HG02642 (cell line): ENCODE measurements at regions not wholly inside any gene's neighbourhood (a gene's known extent, or its start where the extent isn't known, plus 50 kb on each side); places are given as distances from the start of the nearest gene placed in this dataset.

ENCODE experiments used
- ATAC-seq: cut with Tn5 transposase; IDR thresholded peaks from one replicate; pipeline ENCODE4 v1.9.1; 2021; ENCODE audit warnings: mild to moderate bottlenecking; ENCODE audit not compliant: unreplicated experiment, poor library complexity

GRCh38 chr2:234138836-234139235 is 88.3 kb downstream of the SPP2 start:
- no peak for ATAC-seq

DNA sequence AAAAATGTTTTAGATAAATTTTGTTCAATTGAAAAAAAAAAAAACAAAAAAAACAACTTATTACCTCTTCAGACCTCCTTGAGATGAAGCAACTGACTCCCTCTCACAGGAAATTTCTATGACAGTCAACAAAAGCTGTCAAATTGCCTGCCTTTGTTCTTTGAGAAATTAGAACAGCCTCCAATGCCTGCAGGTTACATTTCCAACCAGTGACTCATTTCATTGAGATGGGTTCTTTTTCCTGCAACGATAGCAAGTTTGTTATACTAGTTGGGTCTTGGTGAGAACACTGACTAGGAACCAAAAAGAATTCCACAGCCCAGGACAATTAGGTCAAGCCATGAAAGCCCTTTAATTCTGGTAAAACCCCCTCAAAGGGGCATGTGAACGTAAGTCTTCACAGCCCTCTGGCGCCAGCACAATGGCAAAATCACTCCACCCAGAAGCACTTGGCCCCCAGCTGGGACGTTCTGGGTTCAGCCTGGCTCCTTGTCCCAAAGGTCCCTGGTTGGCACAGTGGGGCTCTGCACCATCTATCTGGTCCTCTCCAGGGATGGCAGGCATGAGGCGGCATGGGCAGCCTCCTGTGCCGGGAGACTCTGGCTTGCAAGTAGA is 87.0 kb downstream of the SPP2 start:
- no peak for ATAC-seq

DNA sequence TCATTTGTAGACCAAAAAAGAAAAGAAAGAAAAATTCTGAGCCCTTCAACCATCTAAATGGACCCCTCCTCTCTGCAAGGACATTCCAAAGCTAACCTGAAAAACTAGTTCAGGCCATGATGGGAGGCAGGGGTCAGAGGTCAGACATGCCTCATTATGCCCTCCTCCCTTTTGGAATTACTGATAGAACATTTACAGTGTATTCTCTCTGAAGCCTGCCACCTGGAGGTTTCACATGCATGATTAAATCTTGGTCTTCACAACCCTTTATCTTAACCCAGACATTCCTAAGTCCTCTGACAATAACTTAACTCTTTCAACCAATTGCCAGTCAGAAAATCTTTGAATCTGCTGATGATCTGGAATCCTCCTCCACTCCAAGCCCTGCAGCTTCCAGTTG is 86.0 kb downstream of the SPP2 start:
- ATAC-seq = no peak

DNA sequence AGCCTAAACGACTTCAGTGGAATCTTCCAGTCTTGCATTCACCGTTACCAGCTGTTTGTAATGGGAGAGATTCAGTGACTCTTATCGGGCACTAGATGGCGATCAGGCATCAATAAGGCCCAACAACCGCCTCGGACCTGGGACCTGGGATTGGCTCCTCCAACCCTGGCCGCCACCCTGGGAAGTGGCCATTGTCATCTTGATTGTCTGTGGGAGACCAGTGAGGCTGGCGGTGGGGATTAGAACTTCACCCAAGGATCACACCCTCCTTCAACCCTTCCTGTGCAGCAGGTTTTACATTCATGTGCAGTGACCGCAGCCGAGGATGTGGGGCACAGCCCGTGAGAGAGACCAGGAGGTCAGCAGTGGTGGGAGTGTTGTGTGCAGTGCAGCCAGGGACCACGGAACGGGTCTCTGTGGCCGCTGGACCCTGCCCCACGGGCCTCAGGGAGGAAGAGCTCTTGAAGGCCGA is 85.3 kb downstream of the SPP2 start:
- ATAC-seq = no peak

GRCh38 chr2:234134496-234134895 is 84.0 kb downstream of the SPP2 start:
- ATAC-seq = no peak

DNA sequence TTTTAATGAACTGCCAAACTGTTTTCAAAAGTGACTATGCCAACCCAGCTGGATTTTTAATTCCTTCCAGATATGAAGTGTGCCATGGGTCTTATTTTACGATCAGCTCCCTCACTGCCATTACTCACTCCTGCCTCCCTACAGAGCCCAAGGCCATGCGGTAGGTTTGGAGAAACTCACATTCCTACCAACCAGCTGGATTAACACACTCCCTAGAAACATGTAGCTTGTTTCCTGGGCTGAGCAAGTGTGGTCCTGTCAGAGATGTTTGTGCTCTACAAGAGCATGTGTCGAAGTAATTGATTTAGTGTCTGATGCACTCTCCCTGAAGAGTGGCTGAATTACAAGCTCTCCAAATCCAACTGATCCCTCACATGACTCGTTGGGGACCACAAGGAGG is 82.5 kb downstream of the SPP2 start:
- ATAC-seq = no peak

GRCh38 chr2:234130777-234131181 is 80.3 kb downstream of the SPP2 start:
- no peak for ATAC-seq

- no peak for ATAC-seq
These were observed 78.1 kb downstream of the SPP2 start for GRCh38 chr2:234128606-234129005.
